MM.1S (cell line): ENCODE measurements at regions not wholly inside any gene's neighbourhood (a gene's known extent, or its start where the extent isn't known, plus 50 kb on each side); places are given as distances from the start of the nearest gene placed in this dataset.

ENCODE experiments used
- CTCF ChIP-seq: fragments of 300-600 bp; sonication (generic); IDR thresholded peaks from 2 replicates; pipeline ENCODE4 v1.5.1; 2016; ENCODE audit warnings: antibody characterized with exemption, low read length, mixed read lengths
- EZH2 ChIP-seq: fragments of 300-600 bp; sonication (generic); optimal IDR thresholded peaks from 2 replicates; pipeline ENCODE3; 2017; ENCODE audit warnings: low read depth, mild to moderate bottlenecking, antibody characterized with exemption, low read length, mixed read lengths
- EZH2phosphoT487 ChIP-seq: fragments of 300-600 bp; sonication (generic); IDR thresholded peaks from 2 replicates; pipeline ENCODE4 v1.6.1; 2018; ENCODE audit warnings: antibody characterized with exemption, low read length

GRCh38 chr10:133023216-133023843, 64.4 kb upstream of the ADGRA1 start:
- TF ChIP-seq CTCF (no peak), EZH2phosphoT487 (no peak), EZH2 (no peak)
